OCI-LY1 (cell line): ENCODE measurements at regions not wholly inside any gene's neighbourhood (a gene's known extent, or its start where the extent isn't known, plus 50 kb on each side); places are given as distances from the start of the nearest gene placed in this dataset.

Source experiments
- EZH2 ChIP-seq: fragments of 200-600 bp; sonication (generic), shearing (Covaris generic); IDR thresholded peaks from 2 replicates; pipeline ENCODE4 v1.8.0; 2017; ENCODE audit warnings: borderline replicate concordance, mixed run types, mild to moderate bottlenecking, antibody characterized with exemption, low read length, moderate library complexity, mixed read lengths
- TF ChIP-seq, protein P1 (sequence below): fragments of 200-600 bp; sonication (generic), shearing (Covaris generic); IDR thresholded peaks from 2 replicates; pipeline ENCODE4 v1.5.1; 2017; ENCODE audit warnings: mild to moderate bottlenecking, antibody characterized with exemption, low read length, moderate library complexity, mixed read lengths

DNA sequence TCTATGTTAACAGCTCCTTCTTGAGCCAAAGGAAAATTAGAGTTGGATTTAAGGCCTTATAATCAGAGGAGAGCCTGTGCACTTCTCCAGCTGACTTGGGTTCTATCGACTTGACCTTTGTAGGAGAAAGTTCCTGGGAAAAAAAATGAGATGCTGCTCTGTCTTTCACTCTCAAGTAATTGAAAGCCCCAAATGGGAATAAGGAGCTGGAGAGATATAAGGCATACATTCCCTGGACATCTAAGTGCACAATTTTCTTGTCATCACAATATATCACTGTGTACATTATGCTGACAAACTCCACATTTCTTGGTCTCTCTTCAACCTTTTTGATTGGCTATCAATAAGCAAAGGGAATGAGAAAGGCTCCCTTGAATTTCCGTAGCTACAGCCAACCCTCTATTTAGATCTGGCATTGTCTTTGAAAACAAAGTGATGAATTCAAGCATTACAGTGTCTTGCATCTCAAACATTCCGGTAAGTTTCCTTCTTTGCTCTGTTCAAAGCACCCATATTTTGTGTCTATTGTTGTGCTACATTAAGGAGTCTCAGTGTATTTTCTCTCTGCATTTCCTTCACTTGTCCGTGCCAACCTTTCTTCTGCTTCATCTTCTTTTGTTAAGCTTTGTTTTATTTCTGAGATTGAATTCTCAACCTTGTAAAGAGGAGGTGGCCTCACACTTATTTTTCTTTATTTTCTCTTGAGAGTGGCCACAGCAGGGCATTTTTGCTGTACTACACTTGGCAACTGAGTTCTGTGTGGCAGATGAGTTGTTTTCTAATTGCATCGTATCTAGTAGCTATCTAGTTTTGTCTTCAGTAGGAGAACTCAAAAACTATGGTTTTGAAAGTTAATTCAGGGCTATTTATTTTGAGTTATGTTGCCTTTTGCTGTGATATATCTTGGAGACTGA, 450.3 kb upstream of the MAN1A1 start:
- TF ChIP-seq, protein P1, sequence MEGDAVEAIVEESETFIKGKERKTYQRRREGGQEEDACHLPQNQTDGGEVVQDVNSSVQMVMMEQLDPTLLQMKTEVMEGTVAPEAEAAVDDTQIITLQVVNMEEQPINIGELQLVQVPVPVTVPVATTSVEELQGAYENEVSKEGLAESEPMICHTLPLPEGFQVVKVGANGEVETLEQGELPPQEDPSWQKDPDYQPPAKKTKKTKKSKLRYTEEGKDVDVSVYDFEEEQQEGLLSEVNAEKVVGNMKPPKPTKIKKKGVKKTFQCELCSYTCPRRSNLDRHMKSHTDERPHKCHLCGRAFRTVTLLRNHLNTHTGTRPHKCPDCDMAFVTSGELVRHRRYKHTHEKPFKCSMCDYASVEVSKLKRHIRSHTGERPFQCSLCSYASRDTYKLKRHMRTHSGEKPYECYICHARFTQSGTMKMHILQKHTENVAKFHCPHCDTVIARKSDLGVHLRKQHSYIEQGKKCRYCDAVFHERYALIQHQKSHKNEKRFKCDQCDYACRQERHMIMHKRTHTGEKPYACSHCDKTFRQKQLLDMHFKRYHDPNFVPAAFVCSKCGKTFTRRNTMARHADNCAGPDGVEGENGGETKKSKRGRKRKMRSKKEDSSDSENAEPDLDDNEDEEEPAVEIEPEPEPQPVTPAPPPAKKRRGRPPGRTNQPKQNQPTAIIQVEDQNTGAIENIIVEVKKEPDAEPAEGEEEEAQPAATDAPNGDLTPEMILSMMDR = no peak
- no peak for TF ChIP-seq EZH2
